Right atrium auricular region (tissue), 2 donors: ENCODE measurements at regions not wholly inside any gene's neighbourhood (a gene's known extent, or its start where the extent isn't known, plus 50 kb on each side); places are given as distances from the start of the nearest gene placed in this dataset.

ENCODE experiments used
- DNase-seq: peaks from one replicate; pipeline ENCODE4 v3.0.0-alpha.2; 2019; ENCODE audit warnings: low spot score
- H3K27ac ChIP-seq, 2 donors: fragments of 200-600 bp; sonication (generic); 1 replicate in 1 of 2; 2 replicates in 1 of 2; pipeline ENCODE4 v1.5.1; 2016 to 2019
- H3K27me3 ChIP-seq, 2 donors: fragments of 200-600 bp; sonication (generic); one replicate each; pipeline versions ENCODE4 v1.5.1 to v1.6.0; 2017 to 2019
- H3K36me3 ChIP-seq: fragments of 200-600 bp; sonication (generic); one replicate; pipeline ENCODE4 v1.5.1; 2016
- H3K4me1 ChIP-seq, 2 donors: fragments of 200-600 bp; sonication (generic); one replicate each; pipeline versions ENCODE4 v1.5.1 to v1.6.0; 2017 to 2019
- H3K4me3 ChIP-seq, 2 donors: fragments of 200-600 bp; sonication (generic); 1 replicate in 1 of 2; 2 replicates in 1 of 2; pipeline ENCODE4 v1.5.1; 2017 to 2019; ENCODE audit warnings: mild to moderate bottlenecking in 1 of 2, moderate library complexity in 1 of 2
- H3K9me3 ChIP-seq, 2 donors: fragments of 200-600 bp; sonication (generic); one replicate each; pipeline ENCODE4 v1.5.1; 2019
- CTCF ChIP-seq, 2 donors: fragments of 200-600 bp; sonication (generic); IDR thresholded peaks; one replicate each; pipeline ENCODE4 v1.5.1; 2019; ENCODE audit warnings: antibody characterized with exemption in 2 of 2

- Histone ChIP-seq H3K27ac (no peak overlapping the region), H3K27me3 (no peaks in the 10 kb centered on the region), H3K4me1 (no peaks in the 10 kb centered on the region), H3K9me3 (peaks cover 0 to 42% of the 10 kb centered on the region in 2 donors), H3K36me3 (no peaks in the 10 kb centered on the region), H3K4me3 (no peak overlapping the region)
- no peak for TF ChIP-seq CTCF (IDR thresholded peaks at IDR 0.05)
- no peak for DNase-seq
These were observed 313.1 kb downstream of the DTWD2 start for GRCh38 chr5:118675247-118675646.

DNA sequence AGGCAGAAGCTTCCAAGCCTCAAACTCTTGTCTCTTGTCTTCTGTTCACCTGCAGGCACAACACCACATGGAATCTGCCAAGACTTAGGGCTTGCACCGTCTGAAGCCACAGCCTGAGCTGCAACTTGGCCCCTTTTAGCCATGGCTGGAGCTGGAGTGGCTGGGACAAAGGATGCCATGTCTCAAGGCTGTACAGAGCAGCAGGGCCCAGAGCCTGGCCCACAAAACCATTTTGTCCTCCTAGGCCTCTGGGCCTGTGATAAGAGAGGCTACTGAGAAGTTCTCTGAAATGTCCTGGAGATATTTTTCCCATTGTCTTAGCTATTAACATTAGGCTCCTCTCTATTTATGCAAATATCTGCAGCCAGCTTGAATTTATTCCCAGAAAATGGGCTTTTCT, 330.8 kb downstream of the DTWD2 start:
- no peak for DNase-seq
- no peak for TF ChIP-seq CTCF (IDR thresholded peaks at IDR 0.05)
- Histone ChIP-seq H3K9me3 (peaks cover 0 to 18% of the 10 kb centered on the region in 2 donors), H3K27ac (no peak overlapping the region), H3K27me3 (no peaks in the 10 kb centered on the region), H3K36me3 (no peaks in the 10 kb centered on the region), H3K4me1 (peaks cover 0 to 15% of the 10 kb centered on the region in 2 donors), H3K4me3 (no peak overlapping the region)

GRCh38 chr5:118653872-118654271, 334.5 kb downstream of the DTWD2 start:
- TF ChIP-seq CTCF (IDR thresholded peaks at IDR 0.05), result no peak

GRCh38 chr5:118653183-118653582, 335.2 kb downstream of the DTWD2 start:
- TF ChIP-seq CTCF (IDR thresholded peaks at IDR 0.05), result no peak
- no peak for DNase-seq
- Histone ChIP-seq H3K4me3 (no peak overlapping the region), H3K9me3 (peaks cover 0 to 7% of the 10 kb centered on the region in 2 donors), H3K27ac (no peak overlapping the region), H3K4me1 (peaks cover 0 to 15% of the 10 kb centered on the region in 2 donors), H3K36me3 (no peaks in the 10 kb centered on the region), H3K27me3 (no peaks in the 10 kb centered on the region)

More at GRCh38 chr5:118653872-118654271, 334.5 kb downstream of the DTWD2 start:
- Histone ChIP-seq H3K27ac (no peak overlapping the region), H3K4me1 (peaks cover 0 to 15% of the 10 kb centered on the region in 2 donors), H3K36me3 (no peaks in the 10 kb centered on the region), H3K4me3 (no peak overlapping the region), H3K27me3 (no peaks in the 10 kb centered on the region), H3K9me3 (peaks cover 0 to 12% of the 10 kb centered on the region in 2 donors)
- DNase-seq, result no peak

GRCh38 chr5:118651002-118651401, 337.3 kb downstream of the DTWD2 start:
- H3K4me1 ChIP-seq, result peaks cover 0 to 15% of the 10 kb centered on the region in 2 donors
- H3K27ac ChIP-seq, result no peak overlapping the region
- no peak for TF ChIP-seq CTCF (IDR thresholded peaks at IDR 0.05)
- no peak for DNase-seq
- no peaks in the 10 kb centered on the region for H3K27me3 ChIP-seq
- H3K4me3 ChIP-seq, result no peak overlapping the region
- H3K9me3 ChIP-seq, result no peaks in the 10 kb centered on the region
- H3K36me3 ChIP-seq, result no peaks in the 10 kb centered on the region

- no peaks in the 10 kb centered on the region for H3K27me3 ChIP-seq
- H3K27ac ChIP-seq, result no peak overlapping the region
- H3K4me1 ChIP-seq, result no peaks in the 10 kb centered on the region
- TF ChIP-seq CTCF (IDR thresholded peaks at IDR 0.05), result no peak
- no peaks in the 10 kb centered on the region for H3K9me3 ChIP-seq
- H3K4me3 ChIP-seq, result no peak overlapping the region
- H3K36me3 ChIP-seq, result no peaks in the 10 kb centered on the region
- no peak for DNase-seq
These were observed 340.8 kb downstream of the DTWD2 start for GRCh38 chr5:118647587-118647986.
